PC-9 (cell line): ENCODE measurements at regions not wholly inside any gene's neighbourhood (a gene's known extent, or its start where the extent isn't known, plus 50 kb on each side); places are given as distances from the start of the nearest gene placed in this dataset.

Experiments
- BruUV-seq: library from RNA; stranded (reverse); fragments of 400-500 nt; replicated peaks from 2 replicates; lab custom pipeline; 2021; lab: Mats Ljungman, UMichigan
- CTCF ChIA-PET: fragments of 300-600 bp; sonication (Branson Sonifier 250); formaldehyde crosslinking; loops from one replicate; lab custom pipeline; 2022; ENCODE audit warnings: antibody characterized with exemption; lab: Charles Lee
- POLR2A ChIA-PET: fragments of 300-600 bp; sonication (Branson Sonifier 250); formaldehyde crosslinking; loops from one replicate; lab custom pipeline; 2022; ENCODE audit warnings: antibody characterized with exemption; ENCODE audit not compliant: unreplicated experiment; lab: Charles Lee
- DNase-seq, 2 experiments: peaks; one replicate each; pipeline versions ENCODE4 v3.0.0 to v3.0.0-alpha.2; 2015 to 2022; ENCODE audit warnings: mixed read lengths in 1 of 2
- H2AFZ ChIP-seq: fragments of 200-600 bp; sonication (generic); 2 replicates; pipeline ENCODE4 v1.8.1; 2017; ENCODE audit warnings: antibody characterized with exemption
- H3F3A ChIP-seq: fragments of 200-600 bp; sonication (generic); 2 replicates; pipeline ENCODE4 v1.8.1; 2017; ENCODE audit warnings: antibody characterized with exemption, mild to moderate bottlenecking, low read depth; ENCODE audit not compliant: insufficient read depth
- H3K27ac ChIP-seq: fragments of 200-600 bp; sonication (generic); 2 replicates; pipeline ENCODE4 v1.6.1; 2016; ENCODE audit warnings: mixed run types
- H3K27me3 ChIP-seq: fragments of 200-600 bp; sonication (generic); 2 replicates; pipeline ENCODE4 v1.6.1; 2016; ENCODE audit warnings: low read depth, mixed run types; ENCODE audit not compliant: insufficient read depth
- H3K36me3 ChIP-seq: fragments of 200-600 bp; sonication (generic); 2 replicates; pipeline ENCODE4 v1.6.1; 2016; ENCODE audit warnings: low read depth, mixed run types
- H3K4me1 ChIP-seq: fragments of 200-600 bp; sonication (generic); replicated peaks from 2 replicates; pipeline ENCODE4 v1.6.1; 2016; ENCODE audit warnings: mixed run types; ENCODE audit not compliant: insufficient read depth
- H3K4me2 ChIP-seq: fragments of 200-600 bp; sonication (generic); 2 replicates; pipeline ENCODE4 v1.6.1; 2017; ENCODE audit warnings: mixed run types
- H3K4me3 ChIP-seq: fragments of 200-600 bp; sonication (generic); 2 replicates; pipeline ENCODE4 v1.6.1; 2016; ENCODE audit warnings: mixed run types
- H3K79me2 ChIP-seq: fragments of 200-600 bp; sonication (generic); 2 replicates; pipeline ENCODE4 v1.6.1; 2017; ENCODE audit warnings: low read depth, mixed run types
- H3K9me2 ChIP-seq: fragments of 200-600 bp; sonication (generic); 2 replicates; pipeline ENCODE4 v1.8.1; 2017; ENCODE audit warnings: mild to moderate bottlenecking; ENCODE audit not compliant: insufficient read depth
- H3K9me3 ChIP-seq: fragments of 200-600 bp; sonication (generic); 2 replicates; pipeline ENCODE4 v1.8.1; 2016; ENCODE audit warnings: low read depth; ENCODE audit not compliant: insufficient read depth
- H4K20me1 ChIP-seq: fragments of 200-600 bp; sonication (generic); 2 replicates; pipeline ENCODE4 v1.8.1; 2017; ENCODE audit not compliant: insufficient read depth
- EZH2 ChIP-seq: fragments of 200-600 bp; sonication (generic); IDR thresholded peaks from 2 replicates; pipeline ENCODE4 v1.8.0; 2017; ENCODE audit warnings: antibody characterized with exemption, low read depth
- intact Hi-C: fragments of 100-400 bp; cut with micrococcal nuclease; formaldehyde crosslinking; loops from one replicate; pipeline ENCODE4 v1.10.0; 2022; ENCODE audit not compliant: unreplicated experiment
- TF ChIP-seq, protein P1 (sequence below): fragments of 200-600 bp; sonication (generic); conservative IDR thresholded peaks from 2 replicates; pipeline ENCODE4 v1.6.1; 2017; ENCODE audit warnings: mixed run types, antibody characterized with exemption, mild to moderate bottlenecking, moderate library complexity

DNA sequence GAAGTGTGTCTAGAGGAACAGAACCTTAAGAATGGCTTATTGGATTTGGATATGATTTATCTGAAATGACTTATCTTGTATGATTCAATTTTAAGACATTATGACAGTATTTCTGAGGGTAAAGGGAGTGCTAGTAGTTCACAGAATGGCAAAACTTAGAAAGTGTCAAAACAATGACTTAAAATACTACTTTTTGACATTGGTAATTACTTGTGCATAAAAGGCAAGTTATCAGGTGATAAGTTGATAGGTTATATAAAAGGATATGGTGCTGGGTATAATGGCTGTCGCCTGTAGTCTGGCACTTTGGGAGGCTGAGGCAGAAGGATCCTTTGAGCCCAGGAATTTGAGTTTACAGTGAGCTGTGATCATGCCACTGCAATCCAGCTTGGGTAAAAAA lies 494.4 kb downstream of the CDH9 start:
- H3K4me3 ChIP-seq = no peak overlapping the region
- ChIA-PET CTCF (no interaction called here), POLR2A (no interaction called here)
- no peaks in the 10 kb centered on the region for H3K4me1 ChIP-seq
- H2AFZ ChIP-seq = no peak overlapping the region
- no peak overlapping the region for H3K4me2 ChIP-seq
- H3K27ac ChIP-seq = no peak overlapping the region
- no peaks in the 10 kb centered on the region for H3K79me2 ChIP-seq
- H3K36me3 ChIP-seq = no peaks in the 10 kb centered on the region
- no peaks in the 10 kb centered on the region for H3F3A ChIP-seq
- no peaks in the 10 kb centered on the region for H3K9me3 ChIP-seq
- TF ChIP-seq, protein P1, sequence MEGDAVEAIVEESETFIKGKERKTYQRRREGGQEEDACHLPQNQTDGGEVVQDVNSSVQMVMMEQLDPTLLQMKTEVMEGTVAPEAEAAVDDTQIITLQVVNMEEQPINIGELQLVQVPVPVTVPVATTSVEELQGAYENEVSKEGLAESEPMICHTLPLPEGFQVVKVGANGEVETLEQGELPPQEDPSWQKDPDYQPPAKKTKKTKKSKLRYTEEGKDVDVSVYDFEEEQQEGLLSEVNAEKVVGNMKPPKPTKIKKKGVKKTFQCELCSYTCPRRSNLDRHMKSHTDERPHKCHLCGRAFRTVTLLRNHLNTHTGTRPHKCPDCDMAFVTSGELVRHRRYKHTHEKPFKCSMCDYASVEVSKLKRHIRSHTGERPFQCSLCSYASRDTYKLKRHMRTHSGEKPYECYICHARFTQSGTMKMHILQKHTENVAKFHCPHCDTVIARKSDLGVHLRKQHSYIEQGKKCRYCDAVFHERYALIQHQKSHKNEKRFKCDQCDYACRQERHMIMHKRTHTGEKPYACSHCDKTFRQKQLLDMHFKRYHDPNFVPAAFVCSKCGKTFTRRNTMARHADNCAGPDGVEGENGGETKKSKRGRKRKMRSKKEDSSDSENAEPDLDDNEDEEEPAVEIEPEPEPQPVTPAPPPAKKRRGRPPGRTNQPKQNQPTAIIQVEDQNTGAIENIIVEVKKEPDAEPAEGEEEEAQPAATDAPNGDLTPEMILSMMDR = no peak
- TF ChIP-seq EZH2 = no peak
- no peaks in the 10 kb centered on the region for H4K20me1 ChIP-seq
- H3K9me2 ChIP-seq = no peaks in the 10 kb centered on the region
- BruUV-seq = no TSS peak
- H3K27me3 ChIP-seq = no peaks in the 10 kb centered on the region
- intact Hi-C loops = no loop called here
- DNase-seq = no peak

DNA sequence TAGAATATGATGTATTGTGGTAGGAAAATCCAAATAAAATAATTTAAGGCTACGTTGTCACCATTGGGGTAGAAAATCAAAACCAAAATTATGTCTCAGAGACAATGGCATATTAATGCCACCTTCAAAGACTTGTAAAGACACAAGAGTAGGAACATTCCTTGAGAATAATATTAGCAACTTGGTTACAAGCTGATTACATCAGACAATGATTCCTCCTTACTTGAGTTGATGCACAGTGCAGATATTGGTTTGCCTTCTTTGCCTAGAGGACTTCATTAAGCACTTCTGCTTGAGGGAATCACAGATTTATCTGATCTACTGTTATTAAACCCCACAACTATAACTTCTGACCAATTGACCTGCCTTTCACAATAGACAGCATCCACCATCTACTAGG lies 500.2 kb downstream of the CDH9 start:
- Histone ChIP-seq H3K4me3 (no peak overlapping the region), H3K9me3 (no peaks in the 10 kb centered on the region), H3F3A (no peaks in the 10 kb centered on the region), H3K27ac (no peak overlapping the region), H3K4me1 (no peaks in the 10 kb centered on the region), H4K20me1 (no peaks in the 10 kb centered on the region), H3K9me2 (no peaks in the 10 kb centered on the region; the same call in 1 of the 2 replicates), H3K36me3 (no peaks in the 10 kb centered on the region), H3K4me2 (no peak overlapping the region), H3K79me2 (no peaks in the 10 kb centered on the region), H2AFZ (no peak overlapping the region), H3K27me3 (no peaks in the 10 kb centered on the region)
- intact Hi-C loops = no loop called here
- ChIA-PET CTCF (no interaction called here), POLR2A (no interaction called here)
- TF ChIP-seq, protein P1 = no peak
- TF ChIP-seq EZH2 = no peak
- DNase-seq = no peak
- BruUV-seq = no TSS peak

DNA sequence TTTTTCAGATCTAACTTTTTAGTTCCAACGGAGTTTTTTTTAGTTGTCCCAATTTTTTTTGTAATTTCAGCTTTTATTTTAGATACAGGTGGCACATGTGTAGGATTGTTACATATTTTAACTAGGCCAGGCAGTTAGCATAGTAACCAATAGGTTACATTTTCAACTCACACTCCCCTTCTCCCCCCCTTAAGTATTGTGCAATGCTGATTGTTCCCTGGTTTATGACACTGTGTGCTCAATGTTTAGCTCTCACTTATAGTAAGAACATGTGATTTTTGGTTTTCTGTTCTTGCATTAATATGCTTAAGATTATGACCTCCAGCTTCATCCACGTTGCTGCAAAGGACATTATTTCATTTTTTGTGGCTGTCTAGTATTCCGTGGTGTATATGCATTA lies 503.2 kb downstream of the CDH9 start:
- Histone ChIP-seq H3K4me3 (no peak overlapping the region), H4K20me1 (no peaks in the 10 kb centered on the region), H3F3A (no peaks in the 10 kb centered on the region), H3K4me2 (no peak overlapping the region), H3K27ac (no peak overlapping the region), H2AFZ (no peak overlapping the region), H3K4me1 (no peaks in the 10 kb centered on the region), H3K79me2 (no peaks in the 10 kb centered on the region), H3K36me3 (no peaks in the 10 kb centered on the region), H3K9me3 (no peaks in the 10 kb centered on the region), H3K27me3 (no peaks in the 10 kb centered on the region), H3K9me2 (no peaks in the 10 kb centered on the region; the same call in 1 of the 2 replicates)
- ChIA-PET CTCF (no interaction called here), POLR2A (no interaction called here)
- DNase-seq = no peak
- no TSS peak for BruUV-seq
- TF ChIP-seq, protein P1 = no peak
- TF ChIP-seq EZH2 = no peak
- intact Hi-C loops = no loop called here
